HG02571 (cell line): ENCODE measurements at regions not wholly inside any gene's neighbourhood (a gene's known extent, or its start where the extent isn't known, plus 50 kb on each side); places are given as distances from the start of the nearest gene placed in this dataset.

Experiments
- ATAC-seq: cut with Tn5 transposase; IDR thresholded peaks from one replicate; pipeline ENCODE4 v1.9.1; 2021; ENCODE audit warnings: mild to moderate bottlenecking, moderate library complexity; ENCODE audit not compliant: unreplicated experiment

GRCh38 chr21:40901691-40902090 is 54.7 kb upstream of the DSCAM start:
- ATAC-seq, result no peak

GRCh38 chr21:40902299-40902698 is 55.3 kb upstream of the DSCAM start:
- no peak for ATAC-seq

GRCh38 chr21:40902993-40903392 is 56.0 kb upstream of the DSCAM start:
- ATAC-seq, result no peak

GRCh38 chr21:40905251-40905650 is 58.3 kb upstream of the DSCAM start:
- ATAC-seq, result no peak

- no peak for ATAC-seq
Measured at GRCh38 chr21:40912375-40912774, 65.4 kb upstream of the DSCAM start.

GRCh38 chr21:40915114-40915513 is 68.2 kb upstream of the DSCAM start:
- no peak for ATAC-seq

- ATAC-seq, result no peak
Measured at GRCh38 chr21:40923407-40923806, 76.4 kb upstream of the DSCAM start.

- ATAC-seq, result no peak
Measured at GRCh38 chr21:40923901-40924300, 76.9 kb upstream of the DSCAM start.

- ATAC-seq, result no peak
Measured at GRCh38 chr21:40924641-40925040, 77.7 kb upstream of the DSCAM start.

GRCh38 chr21:40926238-40926637 is 79.3 kb upstream of the DSCAM start:
- no peak for ATAC-seq

- ATAC-seq, result no peak
Measured at GRCh38 chr21:40929833-40930232, 82.9 kb upstream of the DSCAM start.

- ATAC-seq, result no peak
Measured at GRCh38 chr21:40931197-40931596, 84.2 kb upstream of the DSCAM start.

GRCh38 chr21:40936178-40936577 is 89.2 kb upstream of the DSCAM start:
- ATAC-seq, result no peak

- ATAC-seq, result no peak
Measured at GRCh38 chr21:40936771-40937261, 89.9 kb upstream of the DSCAM start.

GRCh38 chr21:40938078-40938477 is 91.1 kb upstream of the DSCAM start:
- no peak for ATAC-seq

GRCh38 chr21:40938611-40939010 is 91.7 kb upstream of the DSCAM start:
- ATAC-seq, result no peak

GRCh38 chr21:40947713-40948112 is 100.8 kb upstream of the DSCAM start:
- no peak for ATAC-seq

GRCh38 chr21:40950970-40951369 is 104.0 kb upstream of the DSCAM start:
- ATAC-seq, result no peak

GRCh38 chr21:40952551-40953323 is 105.8 kb upstream of the DSCAM start:
- ATAC-seq, result no peak

GRCh38 chr21:40964691-40965090 is 117.7 kb upstream of the DSCAM start:
- ATAC-seq, result no peak

GRCh38 chr21:40967771-40968170 is 120.8 kb upstream of the DSCAM start:
- no peak for ATAC-seq

- no peak for ATAC-seq
Measured at GRCh38 chr21:40972151-40972550, 125.2 kb upstream of the DSCAM start.
